GM18498 (cell line): ENCODE measurements at regions not wholly inside any gene's neighbourhood (a gene's known extent, or its start where the extent isn't known, plus 50 kb on each side); places are given as distances from the start of the nearest gene placed in this dataset.
"Not testable (repeated sequence)": the region's sequence is repeated elsewhere in the genome, so short reads cannot be mapped to it uniquely, and the experiment has no call there.

Source experiments
- ATAC-seq: cut with Tn5 transposase; IDR thresholded peaks from one replicate; pipeline ENCODE4 v1.9.1; 2021; ENCODE audit warnings: mild to moderate bottlenecking, moderate library complexity; ENCODE audit not compliant: unreplicated experiment

GRCh38 chr16:47872225-47872624 is 283.6 kb downstream of the ABCC12 start:
- no peak for ATAC-seq

GRCh38 chr16:47866423-47866822 is 289.4 kb downstream of the ABCC12 start:
- no peak for ATAC-seq

DNA sequence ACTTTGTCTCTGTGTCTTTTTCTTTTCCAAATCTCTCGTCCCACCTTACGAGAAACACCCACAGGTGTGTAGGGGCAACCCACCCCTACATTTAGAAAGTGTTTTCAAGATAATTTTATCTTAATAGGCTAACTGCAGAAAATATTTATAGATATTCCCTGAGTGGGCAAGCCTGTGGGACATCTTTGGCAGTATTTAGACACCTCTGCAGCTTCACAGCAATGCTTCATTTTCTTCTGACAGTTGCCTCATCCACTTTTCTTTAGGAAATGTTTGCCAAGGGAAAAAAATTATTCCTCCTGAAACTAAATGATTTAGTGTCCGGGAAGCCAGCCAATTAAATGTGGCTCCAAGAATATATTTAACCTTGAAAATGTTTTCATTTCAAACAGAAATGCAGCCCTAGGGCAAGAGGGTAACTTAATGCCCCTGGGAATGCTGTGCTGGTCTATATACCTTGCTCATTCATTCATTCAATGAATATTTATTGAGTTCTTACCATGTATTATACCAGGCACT is 290.4 kb downstream of the ABCC12 start:
- no peak for ATAC-seq

- ATAC-seq = not testable (repeated sequence)
Measured at GRCh38 chr16:47864262-47864661, 291.5 kb downstream of the ABCC12 start.

DNA sequence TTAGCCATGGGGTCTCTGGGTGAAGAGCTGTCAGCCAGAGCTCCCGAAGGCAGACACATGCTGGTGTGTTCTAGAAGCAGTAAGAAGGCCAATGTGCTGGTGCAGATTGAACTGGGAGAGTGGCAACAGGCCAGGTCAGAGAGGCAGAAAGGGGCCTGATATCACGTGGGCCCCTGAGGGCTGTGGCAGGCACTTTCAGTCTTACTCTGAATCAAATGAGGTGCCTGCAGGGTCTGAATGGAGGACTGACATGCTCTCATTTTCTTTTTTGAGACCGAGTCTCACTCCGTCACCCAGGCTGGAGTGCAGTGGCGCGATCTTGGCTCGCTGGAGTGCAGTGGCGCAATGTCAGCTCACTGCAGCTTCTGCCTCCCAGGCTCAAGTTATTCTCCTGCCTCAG is 293.8 kb downstream of the ABCC12 start:
- no peak for ATAC-seq

DNA sequence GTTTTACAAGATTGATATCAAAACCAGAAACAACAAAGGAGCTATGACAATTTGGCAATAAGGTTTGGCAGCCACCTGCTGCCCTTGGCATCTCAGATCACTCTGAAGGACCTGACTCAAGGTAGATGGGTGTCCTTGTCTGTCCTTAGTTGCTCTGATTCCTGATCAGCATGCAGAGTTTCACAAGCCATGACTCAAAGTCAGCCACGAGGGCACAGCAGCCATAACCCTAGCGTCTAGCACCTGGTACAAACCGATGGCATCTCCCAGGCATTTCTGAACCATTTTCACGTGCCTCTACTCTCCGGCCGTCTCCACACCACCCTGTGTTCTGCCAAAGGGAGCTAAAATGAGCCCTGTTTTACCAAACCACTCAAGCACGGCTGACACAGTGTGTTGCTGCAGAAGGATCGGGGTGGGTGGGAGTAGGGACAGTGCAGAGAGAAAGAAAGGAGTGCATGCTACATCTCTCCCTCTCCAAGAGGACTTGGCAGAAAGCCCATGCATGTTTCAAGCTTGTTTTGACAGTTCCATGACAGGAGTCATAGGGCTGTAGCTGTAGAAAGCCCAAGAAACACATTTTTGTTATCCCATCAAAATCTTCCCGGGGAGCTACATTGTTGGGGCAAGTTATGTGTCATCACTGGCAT is 297.3 kb downstream of the ABCC12 start:
- no peak for ATAC-seq

GRCh38 chr16:47855431-47855830 is 300.4 kb downstream of the ABCC12 start:
- ATAC-seq = no peak

- no peak for ATAC-seq
Measured at GRCh38 chr16:47854737-47855136, 301.1 kb downstream of the ABCC12 start.

GRCh38 chr16:47852991-47853390 is 302.8 kb downstream of the ABCC12 start:
- no peak for ATAC-seq

DNA sequence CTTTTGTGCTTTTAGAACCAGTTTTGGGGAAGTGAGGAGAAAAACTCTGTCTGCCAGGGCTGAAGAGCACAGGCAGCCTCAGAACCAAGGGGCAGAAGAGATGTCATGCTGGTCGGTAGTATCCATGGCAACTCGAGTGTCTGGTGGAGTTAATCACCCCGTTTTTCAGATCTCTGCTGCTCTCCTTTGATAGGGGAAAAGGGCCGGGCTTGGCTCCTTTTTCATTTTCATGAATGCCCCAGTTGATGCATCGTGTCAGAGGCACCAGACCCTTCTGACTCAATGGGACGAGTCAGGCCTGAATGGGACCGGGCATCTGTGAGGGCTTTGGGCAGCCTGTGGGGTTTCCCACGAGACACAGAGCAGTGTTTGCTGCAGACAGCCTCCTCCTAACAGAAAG is 304.6 kb downstream of the ABCC12 start:
- ATAC-seq = no peak

GRCh38 chr16:47849736-47850135 is 306.1 kb downstream of the ABCC12 start:
- ATAC-seq = no peak

- no peak for ATAC-seq
Measured at GRCh38 chr16:47848421-47849109, 307.2 kb downstream of the ABCC12 start.

DNA sequence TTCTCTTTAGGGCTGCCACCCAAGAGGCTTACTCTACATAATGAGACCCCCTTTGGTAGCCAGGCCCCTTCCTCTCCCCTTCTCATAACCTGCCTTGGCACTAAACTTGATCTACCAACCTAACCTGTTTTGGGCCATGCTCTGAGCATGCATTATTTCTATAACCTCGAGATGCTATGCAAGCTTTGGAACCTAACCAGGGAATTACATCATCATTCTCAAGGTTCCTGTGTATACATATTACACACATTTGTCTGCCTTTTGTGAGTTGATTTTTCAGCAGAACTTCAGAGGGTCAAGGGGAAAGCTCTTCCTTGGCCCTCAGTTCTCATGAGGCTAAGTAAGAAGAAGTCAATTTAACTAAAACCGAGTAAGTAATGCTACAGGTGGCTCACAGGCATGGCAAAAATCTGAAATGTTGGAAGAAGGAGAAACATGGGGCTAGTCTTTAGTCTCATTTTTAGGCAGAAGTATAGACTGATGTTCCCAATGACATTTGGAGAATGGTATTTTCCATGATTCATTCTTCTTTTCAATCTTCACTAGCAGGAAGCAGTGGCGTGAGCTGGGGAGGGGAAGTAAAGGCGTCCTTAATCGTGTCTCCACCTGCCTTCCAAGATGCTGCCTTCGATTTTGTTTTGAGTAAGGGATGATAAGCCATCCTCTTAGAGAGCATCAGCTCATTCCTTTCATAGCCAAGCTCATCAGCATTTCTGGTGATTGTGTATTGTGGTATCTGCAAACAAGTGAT is 308.4 kb downstream of the ABCC12 start:
- no peak for ATAC-seq

- ATAC-seq = no peak
Measured at GRCh38 chr16:47834485-47835024, 321.2 kb downstream of the ABCC12 start.

DNA sequence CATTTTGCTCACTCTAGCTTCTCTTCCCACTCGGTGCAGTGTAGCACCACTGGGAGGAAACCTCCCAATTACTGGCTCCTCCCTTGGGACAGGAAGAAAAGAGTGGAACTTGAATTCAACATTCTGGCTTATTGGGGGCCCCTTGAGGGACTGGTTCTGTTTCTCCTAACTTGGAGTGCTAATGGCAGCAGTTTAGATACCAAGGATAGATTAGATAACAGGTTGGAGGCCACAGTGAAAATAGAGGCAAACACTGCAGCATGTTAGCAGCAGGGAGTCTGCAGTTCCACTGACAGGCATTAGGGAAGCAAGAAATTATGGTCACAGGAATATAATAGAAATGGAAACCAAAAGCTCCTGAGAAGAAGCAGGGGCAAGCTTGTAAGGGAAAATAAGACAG is 322.0 kb downstream of the ABCC12 start:
- ATAC-seq = no peak

- no peak for ATAC-seq
Measured at GRCh38 chr16:47829850-47830600, 325.8 kb downstream of the ABCC12 start.

GRCh38 chr16:47826070-47826469 is 329.7 kb downstream of the ABCC12 start:
- no peak for ATAC-seq

GRCh38 chr16:47817048-47817447 is 338.7 kb downstream of the ABCC12 start:
- ATAC-seq = no peak

GRCh38 chr16:47816511-47816910 is 339.3 kb downstream of the ABCC12 start:
- no peak for ATAC-seq

- ATAC-seq = no peak
Measured at GRCh38 chr16:47815655-47816054, 340.1 kb downstream of the ABCC12 start.

DNA sequence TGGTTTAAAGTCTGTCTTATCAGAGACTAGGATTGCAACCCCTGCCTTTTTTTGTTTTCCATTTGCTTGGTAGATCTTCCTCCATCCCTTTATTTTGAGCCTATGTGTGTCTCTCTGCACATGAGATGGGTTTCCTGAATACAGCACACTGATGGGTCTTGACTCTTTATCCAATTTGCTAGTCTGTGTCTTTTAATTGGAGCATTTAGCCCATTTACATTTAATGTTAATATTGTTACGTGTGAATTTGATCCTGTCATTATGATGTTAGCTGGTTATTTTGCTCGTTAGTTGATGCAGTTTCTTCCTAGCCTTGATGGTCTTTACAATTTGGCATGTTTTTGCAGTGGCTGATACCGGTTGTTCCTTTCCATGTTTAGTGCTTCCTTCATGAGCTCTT is 344.0 kb downstream of the ABCC12 start:
- ATAC-seq = not testable (repeated sequence)
